ENCODE measurements at regions not wholly inside any gene's neighbourhood (a gene's known extent, or its start where the extent isn't known, plus 50 kb on each side); places are given as distances from the start of the nearest gene placed in this dataset.
"Not testable (repeated sequence)": the region's sequence is repeated elsewhere in the genome, so short reads cannot be mapped to it uniquely, and the experiment has no call there.

- not testable (repeated sequence) for H3K14ac ChIP-seq (ENCODE audit: low read length); H3K4me1 ChIP-seq (ENCODE audit: control insufficient read depth in 1 of 2, insufficient read depth in 2 of 2, low read length in 2 of 2); DNase-seq; H3K4ac ChIP-seq (ENCODE audit: low read depth, low read length); H2AK5ac ChIP-seq (ENCODE audit: low read length); H3K18ac ChIP-seq (ENCODE audit: low read length); H2BK5ac ChIP-seq (ENCODE audit: low read depth, low read length, poor library complexity); H3K79me2 ChIP-seq (ENCODE audit: control insufficient read depth, insufficient read depth, low read length, poor library complexity); H3K4me2 ChIP-seq (ENCODE audit: low read length); H4K8ac ChIP-seq (ENCODE audit: low read depth, low read length); H4K91ac ChIP-seq (ENCODE audit: low read depth, low read length); H3K36me3 ChIP-seq (ENCODE audit: control insufficient read depth in 1 of 2, insufficient read depth in 2 of 2, low read length in 2 of 2); H2BK12ac ChIP-seq (ENCODE audit: low read length); H2AFZ ChIP-seq (ENCODE audit: insufficient read depth, low read length, poor library complexity); H3K9ac ChIP-seq (ENCODE audit: low read length); H4K12ac ChIP-seq (ENCODE audit: low read depth, low read length); H2BK120ac ChIP-seq (ENCODE audit: insufficient read depth, low read length, poor library complexity); H3K9me3 ChIP-seq (ENCODE audit: insufficient read depth, low read depth, low read length); H3K27me3 ChIP-seq (ENCODE audit: insufficient read depth, low read length); H3K23ac ChIP-seq (ENCODE audit: low read length); H3K79me1 ChIP-seq (ENCODE audit: low read length); H3K4me3 ChIP-seq (ENCODE audit: low read depth, low read length); H3K27ac ChIP-seq (ENCODE audit: low read depth, low read length)
- WGBS (ENCODE audit: extremely low coverage, insufficient coverage, insufficient read length), result no CpG with 5 or more reads among the region's 7 CpGs
These were observed 94.7 kb upstream of the PPP1R26 start for GRCh38 chr9:135384815-135385405.

- DNase-seq, result no peak
- no peak overlapping the region for H2BK5ac ChIP-seq (ENCODE audit: low read depth, low read length, poor library complexity)
- H3K23ac ChIP-seq (ENCODE audit: low read length), result no peak overlapping the region
- no peaks in the 10 kb centered on the region for H3K36me3 ChIP-seq (ENCODE audit: control insufficient read depth in 1 of 2, insufficient read depth in 2 of 2, low read length in 2 of 2)
- no peak overlapping the region for H3K4ac ChIP-seq (ENCODE audit: low read depth, low read length)
- no peak overlapping the region for H2AFZ ChIP-seq (ENCODE audit: insufficient read depth, low read length, poor library complexity)
- H4K8ac ChIP-seq (ENCODE audit: low read depth, low read length), result no peak overlapping the region
- no peaks in the 10 kb centered on the region for H3K4me1 ChIP-seq (ENCODE audit: control insufficient read depth in 1 of 2, insufficient read depth in 2 of 2, low read length in 2 of 2)
- H4K91ac ChIP-seq (ENCODE audit: low read depth, low read length), result no peak overlapping the region
- H3K14ac ChIP-seq (ENCODE audit: low read length), result no peak overlapping the region
- H2AK5ac ChIP-seq (ENCODE audit: low read length), result no peak overlapping the region
- H3K4me3 ChIP-seq (ENCODE audit: low read depth, low read length), result no peak overlapping the region
- no peak overlapping the region for H3K18ac ChIP-seq (ENCODE audit: low read length)
- H3K9ac ChIP-seq (ENCODE audit: low read length), result no peak overlapping the region
- WGBS (ENCODE audit: extremely low coverage, insufficient coverage, insufficient read length), result no CpG with 5 or more reads among the region's 7 CpGs
- H3K9me3 ChIP-seq (ENCODE audit: insufficient read depth, low read depth, low read length), result peaks cover 5% of the 10 kb centered on the region
- H4K12ac ChIP-seq (ENCODE audit: low read depth, low read length), result no peak overlapping the region
- H3K27ac ChIP-seq (ENCODE audit: low read depth, low read length), result no peak overlapping the region
- H3K27me3 ChIP-seq (ENCODE audit: insufficient read depth, low read length), result no peaks in the 10 kb centered on the region
- no peak overlapping the region for H2BK120ac ChIP-seq (ENCODE audit: insufficient read depth, low read length, poor library complexity)
- no peak overlapping the region for H3K4me2 ChIP-seq (ENCODE audit: low read length)
- no peak overlapping the region for H2BK12ac ChIP-seq (ENCODE audit: low read length)
- no peaks in the 10 kb centered on the region for H3K79me1 ChIP-seq (ENCODE audit: low read length)
- H3K79me2 ChIP-seq (ENCODE audit: control insufficient read depth, insufficient read depth, low read length, poor library complexity), result no peaks in the 10 kb centered on the region
These were observed 93.8 kb upstream of the PPP1R26 start for GRCh38 chr9:135385793-135386192.

GRCh38 chr9:135387976-135388375 is 91.6 kb upstream of the PPP1R26 start:
- no peaks in the 10 kb centered on the region for H3K79me1 ChIP-seq (ENCODE audit: low read length)
- H2BK12ac ChIP-seq (ENCODE audit: low read length), result no peak overlapping the region
- no peak overlapping the region for H4K8ac ChIP-seq (ENCODE audit: low read depth, low read length)
- no peak overlapping the region for H2AK5ac ChIP-seq (ENCODE audit: low read length)
- no CpG with 5 or more reads among the region's 8 CpGs for WGBS (ENCODE audit: extremely low coverage, insufficient coverage, insufficient read length)
- DNase-seq, result no peak
- no peak overlapping the region for H3K9ac ChIP-seq (ENCODE audit: low read length)
- H3K18ac ChIP-seq (ENCODE audit: low read length), result no peak overlapping the region
- H2AFZ ChIP-seq (ENCODE audit: insufficient read depth, low read length, poor library complexity), result no peak overlapping the region
- no peak overlapping the region for H3K4me3 ChIP-seq (ENCODE audit: low read depth, low read length)
- no peak overlapping the region for H4K12ac ChIP-seq (ENCODE audit: low read depth, low read length)
- no peak overlapping the region for H4K91ac ChIP-seq (ENCODE audit: low read depth, low read length)
- no peaks in the 10 kb centered on the region for H3K27me3 ChIP-seq (ENCODE audit: insufficient read depth, low read length)
- H3K14ac ChIP-seq (ENCODE audit: low read length), result no peak overlapping the region
- no peak overlapping the region for H2BK120ac ChIP-seq (ENCODE audit: insufficient read depth, low read length, poor library complexity)
- no peak overlapping the region for H2BK5ac ChIP-seq (ENCODE audit: low read depth, low read length, poor library complexity)
- H3K9me3 ChIP-seq (ENCODE audit: insufficient read depth, low read depth, low read length), result peaks cover 5% of the 10 kb centered on the region
- H3K79me2 ChIP-seq (ENCODE audit: control insufficient read depth, insufficient read depth, low read length, poor library complexity), result no peaks in the 10 kb centered on the region
- H3K4me1 ChIP-seq (ENCODE audit: control insufficient read depth in 1 of 2, insufficient read depth in 2 of 2, low read length in 2 of 2), result no peaks in the 10 kb centered on the region
- H3K23ac ChIP-seq (ENCODE audit: low read length), result no peak overlapping the region
- H3K27ac ChIP-seq (ENCODE audit: low read depth, low read length), result no peak overlapping the region
- no peak overlapping the region for H3K4ac ChIP-seq (ENCODE audit: low read depth, low read length)
- H3K4me2 ChIP-seq (ENCODE audit: low read length), result no peak overlapping the region
- H3K36me3 ChIP-seq (ENCODE audit: control insufficient read depth in 1 of 2, insufficient read depth in 2 of 2, low read length in 2 of 2), result no peaks in the 10 kb centered on the region

GRCh38 chr9:135388530-135388929 is 91.1 kb upstream of the PPP1R26 start:
- no CpG with 5 or more reads among the region's 8 CpGs for WGBS (ENCODE audit: extremely low coverage, insufficient coverage, insufficient read length)

More at GRCh38 chr9:135388530-135388929, 91.1 kb upstream of the PPP1R26 start:
- Histone ChIP-seq H3K36me3 (ENCODE audit: control insufficient read depth in 1 of 2, insufficient read depth in 2 of 2, low read length in 2 of 2) (no peaks in the 10 kb centered on the region), H2BK120ac (ENCODE audit: insufficient read depth, low read length, poor library complexity) (no peak overlapping the region), H4K91ac (ENCODE audit: low read depth, low read length) (no peak overlapping the region), H2BK12ac (ENCODE audit: low read length) (no peak overlapping the region), H3K79me1 (ENCODE audit: low read length) (no peaks in the 10 kb centered on the region), H2BK5ac (ENCODE audit: low read depth, low read length, poor library complexity) (no peak overlapping the region), H3K4ac (ENCODE audit: low read depth, low read length) (no peak overlapping the region), H3K14ac (ENCODE audit: low read length) (no peak overlapping the region), H4K8ac (ENCODE audit: low read depth, low read length) (no peak overlapping the region), H3K27ac (ENCODE audit: low read depth, low read length) (no peak overlapping the region), H2AFZ (ENCODE audit: insufficient read depth, low read length, poor library complexity) (no peak overlapping the region), H3K23ac (ENCODE audit: low read length) (no peak overlapping the region), H3K18ac (ENCODE audit: low read length) (no peak overlapping the region), H4K12ac (ENCODE audit: low read depth, low read length) (no peak overlapping the region), H3K79me2 (ENCODE audit: control insufficient read depth, insufficient read depth, low read length, poor library complexity) (no peaks in the 10 kb centered on the region), H3K4me3 (ENCODE audit: low read depth, low read length) (no peak overlapping the region), H3K9me3 (ENCODE audit: insufficient read depth, low read depth, low read length) (peaks cover 5% of the 10 kb centered on the region), H2AK5ac (ENCODE audit: low read length) (no peak overlapping the region), H3K9ac (ENCODE audit: low read length) (no peak overlapping the region), H3K27me3 (ENCODE audit: insufficient read depth, low read length) (no peaks in the 10 kb centered on the region), H3K4me2 (ENCODE audit: low read length) (no peak overlapping the region), H3K4me1 (ENCODE audit: control insufficient read depth in 1 of 2, insufficient read depth in 2 of 2, low read length in 2 of 2) (no peaks in the 10 kb centered on the region)
- no peak for DNase-seq

Measured in trophoblast cell (in vitro differentiated cells and primary cell).